AG09319 (cell line): ENCODE measurements at regions not wholly inside any gene's neighbourhood (a gene's known extent, or its start where the extent isn't known, plus 50 kb on each side); places are given as distances from the start of the nearest gene placed in this dataset.

Source experiments
- DNase-seq: peaks from one replicate; pipeline ENCODE4 v3.0.0-alpha.2; 2010; ENCODE audit warnings: low read depth; ENCODE audit errors: extremely low read depth
- CTCF ChIP-seq: IDR thresholded peaks from 2 replicates; pipeline ENCODE4 v1.5.1; 2011; ENCODE audit warnings: low read depth, mild to moderate bottlenecking, inconsistent platforms, low read length, moderate library complexity

- no peak for DNase-seq
- no peak for TF ChIP-seq CTCF
Observed at GRCh38 chr13:109510013-109510412, 276.4 kb downstream of the IRS2 start.

- TF ChIP-seq CTCF, result no peak
- peak; percentile 4 for DNase-seq
Observed at GRCh38 chr13:109509154-109509900, 277.1 kb downstream of the IRS2 start.

- no peak for TF ChIP-seq CTCF
- DNase-seq, result no peak
Observed at GRCh38 chr13:109500146-109500773, 286.1 kb downstream of the IRS2 start.

DNA sequence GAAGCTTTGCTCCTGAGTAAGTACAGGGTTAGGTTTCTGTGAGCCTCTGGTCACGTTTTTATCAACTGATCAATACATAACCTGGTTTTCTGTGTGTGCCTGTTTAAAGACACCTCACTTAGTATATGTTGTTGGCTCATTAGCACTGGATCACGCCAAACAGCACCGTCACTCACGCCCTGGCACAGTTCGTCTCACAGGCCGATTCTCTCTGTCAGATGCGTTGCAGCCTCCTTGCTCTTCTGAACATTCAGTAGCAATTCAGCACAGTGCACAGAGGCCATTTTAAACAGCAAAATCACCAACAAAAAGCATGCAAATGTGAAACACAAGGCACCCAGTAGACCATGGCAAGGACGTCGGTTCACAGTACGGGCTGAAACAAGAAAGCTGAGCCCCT is 288.5 kb downstream of the IRS2 start:
- no peak for DNase-seq
- TF ChIP-seq CTCF, result no peak

GRCh38 chr13:109496216-109496615 is 290.2 kb downstream of the IRS2 start:
- DNase-seq, result no peak
- TF ChIP-seq CTCF, result no peak

DNA sequence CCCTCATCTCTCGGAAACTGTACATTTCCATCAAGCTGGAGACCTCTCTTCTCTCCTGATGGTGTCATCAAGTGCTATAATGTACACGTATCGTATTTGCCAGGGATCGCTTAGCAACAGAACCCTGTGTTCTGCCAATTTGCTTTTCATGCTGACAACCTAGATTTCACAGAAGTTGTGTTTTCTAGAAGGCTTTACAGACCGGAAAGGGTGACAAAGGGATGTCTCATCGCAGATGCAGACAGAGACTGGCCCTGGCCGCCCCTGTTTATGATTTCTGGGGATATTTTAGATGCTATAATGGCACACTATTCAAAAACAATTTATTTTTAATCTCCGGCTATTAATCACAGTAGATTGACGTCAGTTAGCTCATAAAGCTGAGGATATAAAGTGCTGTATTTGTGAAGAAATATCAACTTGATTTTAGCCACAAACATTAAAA is 291.4 kb downstream of the IRS2 start:
- no peak for DNase-seq
- TF ChIP-seq CTCF, result no peak

- TF ChIP-seq CTCF, result no peak
- no peak for DNase-seq
Observed at GRCh38 chr13:109485136-109485794, 301.1 kb downstream of the IRS2 start.
